A549 (cell line): ENCODE measurements at regions not wholly inside any gene's neighbourhood (a gene's known extent, or its start where the extent isn't known, plus 50 kb on each side); places are given as distances from the start of the nearest gene placed in this dataset.

Experiments used
- ATAC-seq, 2 experiments: fragments of 200-7000 bp in 1 of 2; fragments of >200 bp in 1 of 2; cut with Nextera tagmentation in 1 of 2; cut with Tn5 transposase in 1 of 2; 3 replicates each; pipeline versions ENCODE4 v1.8.0 to v1.9.1; 2018 to 2020; ENCODE audit warnings: mild to moderate bottlenecking in 1 of 2, moderate library complexity in 1 of 2
- CTCF ChIA-PET: fragments of 300-600 bp; sonication (Branson Sonifier 250); formaldehyde crosslinking; extraction: SDS; loops from one replicate; lab custom pipeline; 2021; ENCODE audit warnings: antibody characterized with exemption, inconsistent platforms; lab: Yijun Ruan, JAX
- POLR2A ChIA-PET: fragments of 350-600 bp; formaldehyde crosslinking; extraction: SDS; loops from one replicate; lab custom pipeline; 2021; ENCODE audit warnings: antibody characterized with exemption, inconsistent platforms; lab: Yijun Ruan, JAX
- DNase-seq, 2 experiments: peaks; one replicate each; pipeline versions ENCODE4 v3.0.0 to v3.0.0-alpha.2; 2011 to 2016; ENCODE audit warnings: low read depth in 1 of 2, low spot score in 1 of 2
- FAIRE-seq: peaks from 2 replicates; lab custom pipeline; 2011; peaks lifted over from hg19 to GRCh38; lab: Jason Lieb, UNC
- H3K27ac ChIP-seq, 2 experiments: fragments of >200 bp; sonication (Bioruptor Twin); formaldehyde crosslinking; 3 replicates each; pipeline ENCODE4 v1.5.1; 2016 to 2017
- H3K4me1 ChIP-seq: fragments of >200 bp; sonication (Bioruptor Twin); formaldehyde crosslinking; 3 replicates; pipeline ENCODE4 v1.6.1; 2016
- H3K4me2 ChIP-seq: fragments of >200 bp; sonication (Bioruptor Twin); formaldehyde crosslinking; 3 replicates; pipeline ENCODE4 v1.6.1; 2016
- H3K4me3 ChIP-seq: fragments of >200 bp; sonication (Bioruptor Twin); formaldehyde crosslinking; 3 replicates; pipeline ENCODE4 v1.5.1; 2016
- H3K9me3 ChIP-seq: fragments of >200 bp; sonication (Bioruptor Twin); formaldehyde crosslinking; 3 replicates; pipeline ENCODE4 v1.6.1; 2016
- CBX8 ChIP-seq: fragments of 200-600 bp; sonication (generic); IDR thresholded peaks from 2 replicates; pipeline ENCODE4 v1.6.1; 2016
- CHD4 ChIP-seq: fragments of 200-600 bp; sonication (generic); IDR thresholded peaks from 2 replicates; pipeline ENCODE4 v1.6.1; 2016; ENCODE audit warnings: antibody characterized with exemption, mild to moderate bottlenecking, borderline replicate concordance
- EHF ChIP-seq: fragments of 250-450 bp; sonication (Bioruptor Pico); IDR thresholded peaks from 2 replicates; pipeline ENCODE4 v1.5.0; 2020; ENCODE audit warnings: mild to moderate bottlenecking
- ELK1 ChIP-seq: fragments of 150-350 bp; IDR thresholded peaks from 2 replicates; pipeline ENCODE4 v1.6.1; 2014; ENCODE audit warnings: low read depth, mild to moderate bottlenecking, low read length
- EP300 ChIP-seq, 2 experiments: fragments of >200 bp; sonication (Bioruptor Twin); formaldehyde crosslinking; IDR thresholded peaks; 2 replicates in 1 of 2; 3 replicates in 1 of 2; pipeline ENCODE4 v1.6.1; 2016 to 2017
- FOSB ChIP-seq: fragments of 250-450 bp; sonication (Bioruptor Pico); IDR thresholded peaks from 2 replicates; pipeline ENCODE4 v1.5.0; 2020; ENCODE audit warnings: mild to moderate bottlenecking, moderate library complexity
- FOXS1 ChIP-seq: fragments of 250-450 bp; sonication (Bioruptor Pico); IDR thresholded peaks from 2 replicates; pipeline ENCODE4 v1.5.0; 2020; ENCODE audit warnings: mild to moderate bottlenecking, moderate library complexity
- HDAC2 ChIP-seq: fragments of 200-600 bp; sonication (generic); IDR thresholded peaks from 2 replicates; pipeline ENCODE4 v1.6.1; 2016
- HEYL ChIP-seq: fragments of 250-450 bp; sonication (Bioruptor Pico); IDR thresholded peaks from 2 replicates; pipeline ENCODE4 v1.8.0; 2021; ENCODE audit warnings: mild to moderate bottlenecking, moderate library complexity
- JUN ChIP-seq, 2 experiments: fragments of >200 bp; sonication (Bioruptor Twin); formaldehyde crosslinking; IDR thresholded peaks; 2 replicates in 1 of 2; 3 replicates in 1 of 2; pipeline ENCODE4 v1.6.1; 2016 to 2017
- MAZ ChIP-seq: fragments of 150-350 bp; IDR thresholded peaks from 2 replicates; pipeline ENCODE4 v1.6.1; 2014; ENCODE audit warnings: antibody characterized with exemption, low read depth, low read length, borderline replicate concordance
- NFE2L2 ChIP-seq: fragments of 150-350 bp; conservative IDR thresholded peaks from 2 replicates; pipeline ENCODE4 v1.6.1; 2014; ENCODE audit warnings: low read length
- PHF8 ChIP-seq: fragments of 200-600 bp; sonication (generic); IDR thresholded peaks from 2 replicates; pipeline ENCODE4 v1.6.1; 2016; ENCODE audit warnings: low read depth, mild to moderate bottlenecking, antibody characterized with exemption, moderate library complexity, borderline replicate concordance
- POLR2A ChIP-seq: IDR thresholded peaks from 2 replicates; pipeline ENCODE4 v1.6.1; 2012; ENCODE audit warnings: mild to moderate bottlenecking, low read length
- RAD21 ChIP-seq, 2 experiments: fragments of >200 bp in 1 of 2; sonication (Bioruptor Twin) in 1 of 2; formaldehyde crosslinking in 1 of 2; IDR thresholded peaks in 1 of 2; conservative IDR thresholded peaks in 1 of 2; 2 replicates in 1 of 2; 3 replicates in 1 of 2; pipeline ENCODE4 v1.6.1; 2012 to 2018; ENCODE audit warnings: inconsistent platforms in 1 of 2
- RARB ChIP-seq: fragments of 250-450 bp; sonication (Bioruptor Pico); IDR thresholded peaks from 2 replicates; pipeline ENCODE4 v1.8.0; 2021; ENCODE audit warnings: mild to moderate bottlenecking, moderate library complexity
- RCOR1 ChIP-seq: fragments of 150-350 bp; IDR thresholded peaks from 2 replicates; pipeline ENCODE4 v1.6.1; 2014; ENCODE audit warnings: antibody characterized with exemption, low read length, low read depth
- SREBF2 ChIP-seq: fragments of 450-650 bp; IDR thresholded peaks from 2 replicates; pipeline ENCODE4 v1.6.1; 2014; ENCODE audit warnings: mild to moderate bottlenecking, moderate library complexity
- TP53 ChIP-seq: fragments of 250-450 bp; sonication (Bioruptor Pico); IDR thresholded peaks from 2 replicates; pipeline ENCODE4 v1.5.0; 2021; ENCODE audit warnings: mild to moderate bottlenecking, moderate library complexity
- ZNF302 ChIP-seq: fragments of 250-450 bp; sonication (Bioruptor Pico); IDR thresholded peaks from 2 replicates; pipeline ENCODE4 v1.9.0; 2021; ENCODE audit warnings: inconsistent platforms, mild to moderate bottlenecking, moderate library complexity
- WGBS: methylation state at CpG from one replicate; pipeline ENCODE4 v1.1.6; 2017; ENCODE audit errors: missing lambda C conversion rate; 5-methylcytosine and 5-hydroxymethylcytosine counted together
- TF ChIP-seq, protein P1 (sequence below): fragments of >200 bp; sonication (Bioruptor Twin); formaldehyde crosslinking; IDR thresholded peaks from 3 replicates; pipeline ENCODE4 v1.6.1; 2016
- TF ChIP-seq, protein P2 (sequence below): IDR thresholded peaks from 2 replicates; pipeline ENCODE4 v1.6.1; 2012; ENCODE audit warnings: low read depth, borderline replicate concordance
- TF ChIP-seq, protein P3 (sequence below): fragments of 250-450 bp; sonication (Bioruptor Pico); IDR thresholded peaks from 2 replicates; pipeline ENCODE4 v1.5.0; 2021; ENCODE audit warnings: mild to moderate bottlenecking, moderate library complexity, borderline replicate concordance
- TF ChIP-seq, protein P4 (sequence below): fragments of >200 bp; sonication (Bioruptor Twin); formaldehyde crosslinking; IDR thresholded peaks from 2 replicates; pipeline ENCODE4 v1.6.1; 2016

DNA sequence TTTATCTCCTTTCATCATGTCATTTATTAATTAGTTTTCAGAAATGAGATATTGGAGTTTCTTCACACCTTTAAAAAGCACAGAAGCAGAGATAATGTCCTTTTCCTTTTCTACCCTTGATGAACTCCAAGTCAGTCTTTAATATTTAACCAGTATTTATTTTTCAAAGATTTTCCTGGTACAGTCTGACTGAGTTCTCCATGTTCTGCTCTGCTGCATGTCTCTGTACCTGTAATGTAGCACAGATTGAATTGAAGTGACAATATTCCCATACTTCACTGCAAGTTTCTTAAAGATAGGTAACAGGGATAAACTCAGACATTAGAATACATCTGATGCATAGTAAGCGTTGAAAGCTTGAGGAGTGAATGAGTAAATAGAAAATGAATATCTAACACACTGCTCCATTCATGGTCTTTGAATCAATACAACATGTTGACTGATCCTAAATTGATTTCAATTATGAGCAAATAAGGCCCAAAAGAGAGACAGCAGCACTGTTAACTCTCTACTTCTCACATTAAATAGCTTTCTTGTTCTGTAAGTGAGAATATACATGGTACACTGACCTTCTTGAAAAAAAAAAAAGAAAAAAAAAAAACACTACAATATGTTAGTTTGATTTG is 1323.6 kb upstream of the PRR20A start (continued):
- TF ChIP-seq ELK1, result no peak
- TF ChIP-seq NFE2L2, result no peak
- TF ChIP-seq RARB (CRISPR knock-in tag), result no peak
- TF ChIP-seq HDAC2, result no peak
- no peak for TF ChIP-seq FOSB (CRISPR knock-in tag)
- TF ChIP-seq CBX8, result no peak

DNA sequence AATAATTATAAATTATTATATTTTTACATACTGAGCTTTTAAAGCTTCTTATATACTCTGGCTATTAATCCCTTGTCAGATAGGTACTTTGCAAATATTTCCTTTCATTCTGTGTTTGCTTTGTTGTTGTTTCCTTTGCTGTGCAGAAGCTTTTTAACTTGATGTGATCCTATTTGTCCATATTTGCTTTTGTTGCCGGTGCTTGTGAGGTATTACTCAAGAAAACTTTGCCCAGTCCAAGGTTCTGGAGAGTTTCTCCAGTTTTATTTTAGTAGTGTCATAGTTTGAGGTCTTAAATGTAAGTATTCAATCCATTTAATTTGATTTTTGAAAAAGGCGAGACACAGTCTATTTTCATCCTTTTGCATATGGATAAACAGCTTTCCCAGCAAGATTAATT is 1319.9 kb upstream of the PRR20A start:
- WGBS, result 0% methylated on average over 2 of the region's 2 CpGs

DNA sequence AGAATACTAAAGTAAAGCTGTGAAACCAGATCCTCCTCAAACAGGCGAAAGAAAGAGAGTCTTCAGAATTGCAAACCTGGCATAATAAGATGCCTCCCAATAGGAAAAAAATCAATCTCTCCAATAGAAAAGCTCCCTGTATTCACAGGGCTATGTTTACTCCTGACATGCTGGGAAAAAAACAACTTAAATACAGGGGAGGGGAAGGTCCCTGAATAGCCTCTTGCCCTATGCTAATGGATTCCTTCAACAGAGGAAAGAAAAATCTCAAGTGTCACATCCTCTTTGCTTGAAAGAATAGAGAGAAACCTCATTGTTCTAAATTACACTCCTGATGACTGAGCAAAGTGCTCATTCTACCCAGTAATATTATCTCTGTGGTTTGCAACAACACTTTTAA is 1271.1 kb upstream of the PRR20A start:
- Histone ChIP-seq H3K4me3 (no peak overlapping the region), H3K27ac (no peak overlapping the region), H3K4me1 (no peaks in the 10 kb centered on the region), H3K4me2 (no peak overlapping the region), H3K9me3 (no peaks in the 10 kb centered on the region)
- no peak for ATAC-seq
- ChIA-PET POLR2A (no interaction called here), CTCF (no interaction called here)
- no peak for DNase-seq
- 0% methylated on average over 1 of the region's 1 CpG for WGBS
- no peak for TF ChIP-seq CHD4
- TF ChIP-seq HEYL (CRISPR knock-in tag), result no peak
- no peak for TF ChIP-seq FOSB (CRISPR knock-in tag)
- no peak for TF ChIP-seq JUN (IDR thresholded peaks at IDR 0.05)
- no peak for TF ChIP-seq CBX8
- no peak for TF ChIP-seq ZNF302 (CRISPR knock-in tag)
- TF ChIP-seq MAZ, result no peak
- FAIRE-seq, result no peak

More for the DNA sequence above, 1319.9 kb upstream of the PRR20A start:
- H3K4me1 ChIP-seq, result no peaks in the 10 kb centered on the region
- no peak overlapping the region for H3K27ac ChIP-seq
- no peak for DNase-seq
- H3K4me2 ChIP-seq, result no peak overlapping the region
- TF ChIP-seq FOXS1 (no peak), PHF8 (no peak), ZNF302 (CRISPR knock-in tag) (no peak), RAD21 (conservative IDR thresholded peaks at IDR 0.05 in 1 of 2, IDR thresholded peaks at IDR 0.05 in 1 of 2) (no peak), HDAC2 (no peak), RCOR1 (no peak), EP300 (IDR thresholded peaks at IDR 0.05) (no peak), CBX8 (no peak), RARB (CRISPR knock-in tag) (no peak), POLR2A (no peak), EHF (CRISPR knock-in tag) (no peak), TP53 (CRISPR knock-in tag) (no peak), SREBF2 (no peak)
- TF ChIP-seq, protein P1, sequence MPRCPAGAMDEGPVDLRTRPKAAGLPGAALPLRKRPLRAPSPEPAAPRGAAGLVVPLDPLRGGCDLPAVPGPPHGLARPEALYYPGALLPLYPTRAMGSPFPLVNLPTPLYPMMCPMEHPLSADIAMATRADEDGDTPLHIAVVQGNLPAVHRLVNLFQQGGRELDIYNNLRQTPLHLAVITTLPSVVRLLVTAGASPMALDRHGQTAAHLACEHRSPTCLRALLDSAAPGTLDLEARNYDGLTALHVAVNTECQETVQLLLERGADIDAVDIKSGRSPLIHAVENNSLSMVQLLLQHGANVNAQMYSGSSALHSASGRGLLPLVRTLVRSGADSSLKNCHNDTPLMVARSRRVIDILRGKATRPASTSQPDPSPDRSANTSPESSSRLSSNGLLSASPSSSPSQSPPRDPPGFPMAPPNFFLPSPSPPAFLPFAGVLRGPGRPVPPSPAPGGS, result no peak
- TF ChIP-seq, protein P2, sequence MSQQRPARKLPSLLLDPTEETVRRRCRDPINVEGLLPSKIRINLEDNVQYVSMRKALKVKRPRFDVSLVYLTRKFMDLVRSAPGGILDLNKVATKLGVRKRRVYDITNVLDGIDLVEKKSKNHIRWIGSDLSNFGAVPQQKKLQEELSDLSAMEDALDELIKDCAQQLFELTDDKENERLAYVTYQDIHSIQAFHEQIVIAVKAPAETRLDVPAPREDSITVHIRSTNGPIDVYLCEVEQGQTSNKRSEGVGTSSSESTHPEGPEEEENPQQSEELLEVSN, result no peak
- TF ChIP-seq, protein P3, sequence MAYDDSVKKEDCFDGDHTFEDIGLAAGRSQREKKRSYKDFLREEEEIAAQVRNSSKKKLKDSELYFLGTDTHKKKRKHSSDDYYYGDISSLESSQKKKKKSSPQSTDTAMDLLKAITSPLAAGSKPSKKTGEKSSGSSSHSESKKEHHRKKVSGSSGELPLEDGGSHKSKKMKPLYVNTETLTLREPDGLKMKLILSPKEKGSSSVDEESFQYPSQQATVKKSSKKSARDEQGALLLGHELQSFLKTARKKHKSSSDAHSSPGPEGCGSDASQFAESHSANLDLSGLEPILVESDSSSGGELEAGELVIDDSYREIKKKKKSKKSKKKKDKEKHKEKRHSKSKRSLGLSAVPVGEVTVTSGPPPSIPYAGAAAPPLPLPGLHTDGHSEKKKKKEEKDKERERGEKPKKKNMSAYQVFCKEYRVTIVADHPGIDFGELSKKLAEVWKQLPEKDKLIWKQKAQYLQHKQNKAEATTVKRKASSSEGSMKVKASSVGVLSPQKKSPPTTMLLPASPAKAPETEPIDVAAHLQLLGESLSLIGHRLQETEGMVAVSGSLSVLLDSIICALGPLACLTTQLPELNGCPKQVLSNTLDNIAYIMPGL (CRISPR knock-in tag), result no peak
- TF ChIP-seq, protein P4, sequence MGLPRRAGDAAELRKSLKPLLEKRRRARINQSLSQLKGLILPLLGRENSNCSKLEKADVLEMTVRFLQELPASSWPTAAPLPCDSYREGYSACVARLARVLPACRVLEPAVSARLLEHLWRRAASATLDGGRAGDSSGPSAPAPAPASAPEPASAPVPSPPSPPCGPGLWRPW, result no peak
- no peak for FAIRE-seq
- H3K9me3 ChIP-seq, result no peaks in the 10 kb centered on the region
- H3K4me3 ChIP-seq, result no peak overlapping the region
- CTCF ChIA-PET, result interaction anchor here (0.6 kb wide), 1 partner anchor 569 kb away, joined by 3 read pairs; no protein-coding TSS in a partner anchor
- POLR2A ChIA-PET, result no interaction called here
- no peak for ATAC-seq
